ENCODE measurements at regions not wholly inside any gene's neighbourhood (a gene's known extent, or its start where the extent isn't known, plus 50 kb on each side); places are given as distances from the start of the nearest gene placed in this dataset.

- Histone ChIP-seq H3K4me3 (ENCODE audit: low read length) (no peak overlapping the region), H3K9me3 (ENCODE audit: control insufficient read depth, insufficient read depth, low read length) (peaks cover 5% of the 10 kb centered on the region), H3K27me3 (ENCODE audit: control insufficient read depth, insufficient read depth, low read length) (no peaks in the 10 kb centered on the region), H3K4me1 (ENCODE audit: control insufficient read depth, insufficient read depth, low read length) (peaks cover 20% of the 10 kb centered on the region), H3K36me3 (ENCODE audit: control insufficient read depth, insufficient read depth, low read length) (no peaks in the 10 kb centered on the region), H3K27ac (ENCODE audit: low read length) (peak overlapping the region; percentile 51)
- H3K9me3 Mint-ChIP-seq: no peaks in the 10 kb centered on the region
- no peak for TF ChIP-seq CTCF (IDR thresholded peaks at IDR 0.05)
- H3K4me1 Mint-ChIP-seq: peaks cover 70 to 78% of the 10 kb centered on the region in 2 donors
- no peaks in the 10 kb centered on the region for H3K36me3 Mint-ChIP-seq
- intact Hi-C loops (cut with micrococcal nuclease): loop anchor here (5.0 kb wide), 1 partner anchor 34 kb away; no protein-coding TSS in a partner anchor
- H3K4me3 Mint-ChIP-seq: peak overlapping the region; percentile 76
- DNase-seq: peak in 1 of 2 donors; percentile 11
- peak; percentile 48 to 68 (median 65) for ATAC-seq
- 43% methylated on average over 3 of the region's 3 CpGs for WGBS (ENCODE audit: insufficient coverage)
- peak overlapping the region; percentile 84 for H3K27ac Mint-ChIP-seq
- H3K27me3 Mint-ChIP-seq (ENCODE audit: low read depth in 2 of 2): no peaks in the 10 kb centered on the region
These were observed 272.6 kb upstream of the ERBB4 start for GRCh38 chr2:212811036-212811805.

GRCh38 chr2:212797484-212798205, 259.0 kb upstream of the ERBB4 start:
- H3K27me3 ChIP-seq (ENCODE audit: control insufficient read depth, insufficient read depth, low read length): no peaks in the 10 kb centered on the region
- Mint-ChIP-seq H3K27me3 (ENCODE audit: low read depth in 2 of 2) (no peaks in the 10 kb centered on the region), H3K27ac (no peak overlapping the region), H3K4me1 (peaks cover 27 to 31% of the 10 kb centered on the region in 2 donors), H3K36me3 (no peaks in the 10 kb centered on the region), H3K9me3 (no peaks in the 10 kb centered on the region), H3K4me3 (no peak overlapping the region)
- intact Hi-C loops (cut with micrococcal nuclease): no loop called here
- H3K4me1 ChIP-seq (ENCODE audit: control insufficient read depth, insufficient read depth, low read length): no peaks in the 10 kb centered on the region
- no peak overlapping the region for H3K4me3 ChIP-seq (ENCODE audit: low read length)
- WGBS (ENCODE audit: insufficient coverage): 87% methylated on average over 4 of the region's 5 CpGs
- H3K27ac ChIP-seq (ENCODE audit: low read length): no peak overlapping the region
- H3K9me3 ChIP-seq (ENCODE audit: control insufficient read depth, insufficient read depth, low read length): no peaks in the 10 kb centered on the region
- no peak for DNase-seq
- ATAC-seq: no peak
- TF ChIP-seq CTCF (IDR thresholded peaks at IDR 0.05): no peak
- H3K36me3 ChIP-seq (ENCODE audit: control insufficient read depth, insufficient read depth, low read length): no peaks in the 10 kb centered on the region

- H3K4me1 Mint-ChIP-seq: peaks cover 36 to 38% of the 10 kb centered on the region in 2 donors
- no peaks in the 10 kb centered on the region for H3K27me3 Mint-ChIP-seq (ENCODE audit: low read depth in 2 of 2)
- no peaks in the 10 kb centered on the region for H3K36me3 Mint-ChIP-seq
- no peak for TF ChIP-seq CTCF (IDR thresholded peaks at IDR 0.05)
- DNase-seq (no peak), ATAC-seq (peak; percentile 9 to 47 (median 39))
- H3K36me3 ChIP-seq (ENCODE audit: control insufficient read depth, insufficient read depth, low read length): no peaks in the 10 kb centered on the region
- H3K27me3 ChIP-seq (ENCODE audit: control insufficient read depth, insufficient read depth, low read length): no peaks in the 10 kb centered on the region
- H3K27ac Mint-ChIP-seq: peak overlapping the region; percentile 79 to 82
- no peaks in the 10 kb centered on the region for H3K9me3 ChIP-seq (ENCODE audit: control insufficient read depth, insufficient read depth, low read length)
- no peak overlapping the region for H3K4me3 Mint-ChIP-seq
- intact Hi-C loops (cut with micrococcal nuclease): no loop called here
- H3K4me3 ChIP-seq (ENCODE audit: low read length): no peak overlapping the region
- no peaks in the 10 kb centered on the region for H3K9me3 Mint-ChIP-seq
- no peaks in the 10 kb centered on the region for H3K4me1 ChIP-seq (ENCODE audit: control insufficient read depth, insufficient read depth, low read length)
- H3K27ac ChIP-seq (ENCODE audit: low read length): peak overlapping the region; percentile 48
These were observed 255.9 kb upstream of the ERBB4 start for GRCh38 chr2:212794471-212794870.

Data from natural killer cell (primary cell).